Cardiac fibroblast (primary cell): ENCODE measurements at regions not wholly inside any gene's neighbourhood (a gene's known extent, or its start where the extent isn't known, plus 50 kb on each side); places are given as distances from the start of the nearest gene placed in this dataset.

ENCODE experiments used
- DNase-seq, 2 donors: peaks; one replicate each; pipeline versions ENCODE4 v3.0.0 to v3.0.0-alpha.2; 2010; ENCODE audit warnings: low read depth in 2 of 2
- H3K4me3 ChIP-seq, 2 donors: replicated peaks in 1 of 2; 1 replicate in 1 of 2; 2 replicates in 1 of 2; pipeline ENCODE4 v1.5.1; 2011; ENCODE audit warnings: low read depth in 2 of 2, low read length in 2 of 2, mild to moderate bottlenecking in 2 of 2, moderate library complexity in 1 of 2
- CTCF ChIP-seq: IDR thresholded peaks from one replicate; pipeline ENCODE4 v1.5.1; 2011; ENCODE audit warnings: low read depth, mild to moderate bottlenecking, low read length, inconsistent platforms

- TF ChIP-seq CTCF = no peak
- no peak overlapping the region for H3K4me3 ChIP-seq
- no peak for DNase-seq
These were observed 351.2 kb upstream of the C9orf72 start for GRCh38 chr9:27924502-27924901.

DNA sequence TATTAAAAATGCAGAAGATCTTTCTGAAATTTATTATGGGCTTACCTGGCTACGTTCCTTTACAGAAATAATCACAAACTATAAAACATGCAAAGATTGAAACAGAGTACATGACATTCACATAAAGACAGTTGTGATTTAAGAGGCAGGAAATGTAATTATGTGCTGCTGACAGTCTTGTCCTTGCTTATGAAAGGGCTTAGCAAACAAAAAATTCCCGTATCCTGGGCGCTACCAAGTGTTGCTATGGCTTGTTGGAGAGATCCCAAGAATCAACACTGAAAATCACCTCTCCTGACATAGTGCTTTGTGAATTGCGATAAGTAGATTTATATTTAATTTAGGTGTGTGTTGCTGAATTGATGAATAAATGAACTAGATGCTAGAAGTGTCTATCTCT is 352.5 kb upstream of the C9orf72 start:
- no peak overlapping the region for H3K4me3 ChIP-seq
- no peak for DNase-seq
- no peak for TF ChIP-seq CTCF

- H3K4me3 ChIP-seq = no peak overlapping the region
- no peak for DNase-seq
- no peak for TF ChIP-seq CTCF
These were observed 356.6 kb upstream of the C9orf72 start for GRCh38 chr9:27929841-27930240.

- no peak for DNase-seq
- H3K4me3 ChIP-seq = no peak overlapping the region
- no peak for TF ChIP-seq CTCF
These were observed 360.1 kb upstream of the C9orf72 start for GRCh38 chr9:27933210-27934025.

GRCh38 chr9:27934471-27934870 is 361.2 kb upstream of the C9orf72 start:
- no peak for DNase-seq
- H3K4me3 ChIP-seq = no peak overlapping the region
- TF ChIP-seq CTCF = no peak

DNA sequence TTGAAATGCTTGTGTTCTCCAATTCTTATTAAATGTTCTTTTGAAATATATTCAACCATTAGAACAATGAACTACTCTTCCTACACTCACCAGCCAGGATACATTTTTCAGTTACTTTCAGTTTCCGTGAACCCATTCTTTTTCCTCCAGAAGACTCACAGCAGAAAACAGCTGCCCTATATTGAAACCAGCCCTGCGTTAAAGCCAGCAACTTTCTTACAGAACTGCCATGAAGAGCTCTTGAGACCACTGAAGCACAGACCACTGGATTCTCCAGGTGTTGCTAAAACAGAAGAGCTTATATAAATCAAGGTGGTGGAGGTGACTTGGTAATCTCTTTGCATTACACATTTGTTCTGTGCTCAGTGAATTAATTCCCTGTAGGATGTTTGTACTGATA is 365.9 kb upstream of the C9orf72 start:
- no peak for TF ChIP-seq CTCF
- DNase-seq = no peak
- H3K4me3 ChIP-seq = no peak overlapping the region

DNA sequence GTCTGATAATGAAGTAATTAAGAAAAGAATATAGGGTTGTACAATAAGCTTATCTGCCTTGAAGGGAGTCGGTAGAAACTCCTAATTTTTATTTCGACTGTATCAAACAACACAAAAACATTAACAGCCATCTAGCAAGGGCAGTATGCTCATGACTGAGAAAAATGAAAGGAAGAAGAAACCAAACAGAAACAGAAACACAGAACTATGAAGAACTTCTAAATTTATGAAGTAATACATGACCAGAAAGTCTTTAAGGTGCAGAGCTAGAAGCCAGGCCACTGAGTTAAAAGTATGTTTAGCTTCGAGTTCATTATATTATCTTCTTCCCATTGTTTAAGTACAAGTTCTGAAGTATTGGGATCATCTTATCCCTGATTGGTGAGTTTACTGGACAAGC is 367.3 kb upstream of the C9orf72 start:
- no peak for TF ChIP-seq CTCF
- DNase-seq = no peak
- H3K4me3 ChIP-seq = no peak overlapping the region
